ENCODE measurements at regions not wholly inside any gene's neighbourhood (a gene's known extent, or its start where the extent isn't known, plus 50 kb on each side); places are given as distances from the start of the nearest gene placed in this dataset.

- Histone ChIP-seq H3K4me1 (ENCODE audit: insufficient read depth, low read length) (no peaks in the 10 kb centered on the region), H3K4me3 (replicated peaks in 1 of 3; ENCODE audit: insufficient read depth in 1 of 3, low read depth in 2 of 3, low read length in 3 of 3) (no peak overlapping the region), H3K79me2 (ENCODE audit: insufficient read depth, low read length) (no peaks in the 10 kb centered on the region), H3K27me3 (ENCODE audit: control insufficient read depth in 1 of 2, insufficient read depth in 2 of 2, low read length in 2 of 2) (no peaks in the 10 kb centered on the region), H3K9ac (ENCODE audit: insufficient read depth, low read depth, low read length) (no peak overlapping the region), H3K9me3 (ENCODE audit: low read length) (no peaks in the 10 kb centered on the region), H3K4me2 (ENCODE audit: low read depth, low read length) (no peak overlapping the region), H4K20me1 (ENCODE audit: insufficient read depth, low read length) (no peaks in the 10 kb centered on the region), H3K27ac (ENCODE audit: extremely low read length, insufficient read depth, low read length) (no peak overlapping the region), H3K36me3 (replicated peaks in 1 of 2; ENCODE audit: control insufficient read depth in 1 of 2, insufficient read depth in 2 of 2, low read length in 2 of 2) (no peaks in the 10 kb centered on the region), H2AFZ (ENCODE audit: low read length) (no peak overlapping the region)
- POLR2A ChIA-PET = no interaction called here
- no TSS peak for BruUV-seq (replicated peaks)
- WGBS (ENCODE audit: low lambda C conversion rate) = 0% methylated on average over 3 of the region's 3 CpGs
- in situ Hi-C loops (cut with HindIII; ENCODE audit: extremely low pct_ligation_motif_present, low pct_unique_long_range_greater_than_20kb) = no loop called here
- intact Hi-C loops (cut with micrococcal nuclease; ENCODE audit: unreplicated experiment) = no loop called here
- DNase-seq (ENCODE audit: low spot score) = no peak
- TF ChIP-seq ZEB1 (IDR thresholded peaks at IDR 0.05; ENCODE audit: insufficient replicate concordance, low read depth) (no peak), CCDC6 (CRISPR knock-in tag; IDR thresholded peaks at IDR 0.05) (no peak), ZNF432 (CRISPR knock-in tag; IDR thresholded peaks at IDR 0.05; ENCODE audit: borderline replicate concordance) (no peak)
- CTCF ChIA-PET (ENCODE audit: low intra/inter-chr PET ratio, low total read pairs) = no interaction called here
- FAIRE-seq = no peak
- no peak for ATAC-seq
These were observed 152.0 kb upstream of the SLC28A3 start for GRCh38 chr9:84492366-84493159.

- H3K79me2 ChIP-seq (ENCODE audit: insufficient read depth, low read length) = no peaks in the 10 kb centered on the region
- no peak overlapping the region for H3K4me2 ChIP-seq (ENCODE audit: low read depth, low read length)
- H3K4me3 ChIP-seq (replicated peaks in 1 of 3; ENCODE audit: insufficient read depth in 1 of 3, low read depth in 2 of 3, low read length in 3 of 3) = no peak overlapping the region
- DNase-seq (ENCODE audit: low spot score) (no peak), FAIRE-seq (no peak), ATAC-seq (no peak)
- H2AFZ ChIP-seq (ENCODE audit: low read length) = no peak overlapping the region
- H3K9ac ChIP-seq (ENCODE audit: insufficient read depth, low read depth, low read length) = no peak overlapping the region
- H3K9me3 ChIP-seq (ENCODE audit: low read length) = no peaks in the 10 kb centered on the region
- no peaks in the 10 kb centered on the region for H4K20me1 ChIP-seq (ENCODE audit: insufficient read depth, low read length)
- H3K27me3 ChIP-seq (ENCODE audit: control insufficient read depth in 1 of 2, insufficient read depth in 2 of 2, low read length in 2 of 2) = no peaks in the 10 kb centered on the region
- intact Hi-C loops (cut with micrococcal nuclease; ENCODE audit: unreplicated experiment) (no loop called here), in situ Hi-C loops (cut with HindIII; ENCODE audit: extremely low pct_ligation_motif_present, low pct_unique_long_range_greater_than_20kb) (no loop called here)
- ChIA-PET POLR2A (no interaction called here), CTCF (ENCODE audit: low intra/inter-chr PET ratio, low total read pairs) (no interaction called here)
- no peak overlapping the region for H3K27ac ChIP-seq (ENCODE audit: extremely low read length, insufficient read depth, low read length)
- TF ChIP-seq RFX5 (IDR thresholded peaks at IDR 0.05; ENCODE audit: low read depth, low read length) (no peak), ZNF597 (CRISPR knock-in tag; IDR thresholded peaks at IDR 0.05) (no peak)
- no peaks in the 10 kb centered on the region for H3K4me1 ChIP-seq (ENCODE audit: insufficient read depth, low read length)
- no peaks in the 10 kb centered on the region for H3K36me3 ChIP-seq (replicated peaks in 1 of 2; ENCODE audit: control insufficient read depth in 1 of 2, insufficient read depth in 2 of 2, low read length in 2 of 2)
- WGBS (ENCODE audit: low lambda C conversion rate) = 12% methylated on average over 5 of the region's 6 CpGs
- BruUV-seq (replicated peaks) = no TSS peak
These were observed 152.9 kb upstream of the SLC28A3 start for GRCh38 chr9:84493284-84493947.

Measured in HepG2 (cell line).